ENCODE measurements at regions not wholly inside any gene's neighbourhood (a gene's known extent, or its start where the extent isn't known, plus 50 kb on each side); places are given as distances from the start of the nearest gene placed in this dataset.

DNA sequence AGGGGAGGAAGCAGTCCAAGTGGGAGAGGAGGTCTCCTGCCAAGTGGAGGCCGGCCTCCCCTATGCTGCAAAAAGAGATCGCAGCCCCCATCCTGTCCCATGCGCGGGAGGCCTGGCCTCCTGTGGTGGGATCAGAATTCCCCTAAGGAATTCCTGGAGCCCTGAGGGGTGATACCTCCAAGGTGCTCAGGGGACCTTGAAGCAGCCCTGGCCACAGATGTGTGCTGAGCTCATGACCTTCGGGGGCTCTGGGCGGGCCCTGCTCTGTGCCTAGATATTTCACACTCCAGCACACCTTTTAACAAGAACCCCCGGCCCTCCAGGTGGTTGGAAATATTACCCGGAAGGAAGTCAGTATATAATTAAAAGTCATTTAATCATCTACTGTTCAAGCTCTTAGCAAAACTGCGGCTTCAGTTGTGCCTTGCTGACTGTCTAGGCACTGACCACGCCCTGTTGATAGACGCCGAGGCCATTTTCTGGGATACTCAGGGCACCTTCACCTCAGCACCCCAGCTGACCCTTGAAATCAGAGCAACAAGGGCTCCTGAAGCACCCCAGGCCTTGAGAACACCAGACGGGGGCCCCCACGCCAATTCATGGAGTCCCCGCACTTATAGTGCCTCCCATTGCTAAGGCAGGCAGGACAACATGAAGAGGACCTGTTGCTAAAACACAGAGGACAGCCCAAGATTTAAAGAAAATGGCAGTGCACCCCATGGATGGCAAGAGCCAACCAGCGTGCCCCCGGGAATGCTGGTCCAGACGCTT lies 119.1 kb downstream of the NDUFA10 start:
- DNase-seq: no peak

DNA sequence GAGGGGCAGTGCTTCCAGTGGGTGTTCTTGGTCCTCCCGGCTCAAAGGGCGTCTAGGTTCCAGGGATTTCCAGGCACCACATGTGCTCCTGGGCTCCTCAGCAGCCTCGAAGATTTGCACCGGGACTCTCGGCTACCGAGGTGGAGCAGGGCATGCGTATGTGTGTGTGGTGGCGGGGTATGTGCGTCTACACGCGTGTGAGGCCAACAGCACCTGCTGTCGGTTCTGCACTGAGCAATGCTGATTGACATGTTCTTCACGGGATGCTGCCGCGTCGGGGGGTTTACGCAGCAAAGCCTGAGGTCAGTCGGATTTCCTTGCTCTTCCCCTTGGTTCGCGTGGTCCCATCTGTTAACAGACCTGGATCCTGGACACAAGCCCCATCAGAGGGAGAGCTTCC lies 119.8 kb downstream of the NDUFA10 start:
- no peak for DNase-seq

DNA sequence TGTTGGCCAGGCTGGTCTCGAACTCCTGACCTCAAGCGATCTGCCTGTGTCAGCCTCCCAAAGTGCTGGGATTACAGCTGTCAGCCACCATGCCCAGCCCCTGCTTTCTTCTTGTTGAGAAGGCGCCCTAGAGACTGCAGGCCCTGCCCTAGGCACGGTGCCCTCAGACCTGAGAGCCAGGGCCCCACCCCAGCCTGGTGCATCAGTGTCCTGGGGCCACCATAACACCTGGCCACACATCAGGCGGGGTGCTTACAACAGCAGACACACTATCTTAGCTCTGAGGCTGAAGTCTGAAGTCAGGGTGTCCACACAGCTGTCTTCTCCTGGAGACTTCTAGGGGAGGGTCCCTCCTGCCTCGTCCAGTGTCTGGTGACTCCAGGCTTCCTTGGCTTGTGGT lies 120.6 kb downstream of the NDUFA10 start:
- no peak for DNase-seq

DNA sequence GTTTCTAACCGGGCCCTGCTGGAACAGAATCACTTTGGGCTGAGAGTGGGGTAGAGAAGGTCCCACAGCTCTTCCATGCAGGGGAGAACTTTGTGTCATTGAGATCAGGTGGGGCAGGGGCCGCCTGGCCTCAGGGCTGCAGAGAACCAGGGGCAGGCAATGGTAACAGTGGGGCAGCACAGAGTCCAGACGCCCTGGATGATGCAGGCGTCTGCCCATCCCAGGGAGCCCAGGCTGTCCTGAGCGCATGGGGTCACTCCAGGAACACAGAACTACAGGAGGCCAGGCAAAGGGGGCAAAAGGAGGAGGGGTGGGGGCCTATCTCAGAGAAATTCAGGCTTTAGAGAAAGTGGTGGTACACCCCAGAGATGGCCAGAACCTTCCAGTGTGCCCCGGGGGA lies 121.3 kb downstream of the NDUFA10 start:
- no peak for DNase-seq

DNA sequence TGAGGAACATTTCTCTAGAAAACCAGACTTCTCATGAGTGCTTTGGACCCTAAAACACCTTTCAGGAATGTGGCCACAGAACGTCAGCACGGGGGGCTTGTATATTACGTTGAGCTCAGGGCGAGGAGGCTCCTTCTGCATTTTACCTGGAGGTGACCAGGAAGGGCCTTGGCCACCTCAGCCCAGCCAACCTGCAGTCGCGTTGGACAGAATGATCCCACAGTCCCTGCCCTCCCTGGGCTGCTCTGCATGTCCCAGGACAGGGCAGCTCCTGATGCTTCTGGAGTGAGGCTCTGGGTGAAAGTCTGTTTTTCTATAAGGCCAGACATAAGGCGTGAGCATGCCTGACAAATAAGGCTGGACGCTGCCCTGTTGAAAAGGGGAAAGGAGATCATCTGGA lies 121.9 kb downstream of the NDUFA10 start:
- DNase-seq: no peak

DNA sequence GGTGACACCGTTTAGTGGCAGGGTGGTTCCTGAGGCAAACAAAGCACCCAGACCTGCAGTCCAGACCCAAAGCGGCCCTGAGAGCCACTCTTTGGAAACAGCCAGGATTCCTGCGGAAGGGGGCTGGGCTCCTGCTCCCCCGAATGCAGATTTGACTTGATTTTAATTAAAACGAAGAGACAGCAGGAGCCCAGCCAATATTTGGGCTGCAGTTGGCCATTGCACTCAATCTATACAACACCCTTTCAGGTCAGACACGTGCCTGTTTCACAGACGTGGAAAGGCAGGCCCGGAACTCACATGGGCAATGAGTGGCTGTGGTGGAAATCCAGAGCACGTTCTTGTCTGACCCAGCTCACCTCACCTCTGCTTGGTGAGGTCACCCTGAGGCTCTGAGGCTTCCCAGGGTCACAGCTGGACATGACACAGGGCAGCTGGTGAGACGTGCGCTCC lies 122.4 kb downstream of the NDUFA10 start:
- no peak for DNase-seq

DNA sequence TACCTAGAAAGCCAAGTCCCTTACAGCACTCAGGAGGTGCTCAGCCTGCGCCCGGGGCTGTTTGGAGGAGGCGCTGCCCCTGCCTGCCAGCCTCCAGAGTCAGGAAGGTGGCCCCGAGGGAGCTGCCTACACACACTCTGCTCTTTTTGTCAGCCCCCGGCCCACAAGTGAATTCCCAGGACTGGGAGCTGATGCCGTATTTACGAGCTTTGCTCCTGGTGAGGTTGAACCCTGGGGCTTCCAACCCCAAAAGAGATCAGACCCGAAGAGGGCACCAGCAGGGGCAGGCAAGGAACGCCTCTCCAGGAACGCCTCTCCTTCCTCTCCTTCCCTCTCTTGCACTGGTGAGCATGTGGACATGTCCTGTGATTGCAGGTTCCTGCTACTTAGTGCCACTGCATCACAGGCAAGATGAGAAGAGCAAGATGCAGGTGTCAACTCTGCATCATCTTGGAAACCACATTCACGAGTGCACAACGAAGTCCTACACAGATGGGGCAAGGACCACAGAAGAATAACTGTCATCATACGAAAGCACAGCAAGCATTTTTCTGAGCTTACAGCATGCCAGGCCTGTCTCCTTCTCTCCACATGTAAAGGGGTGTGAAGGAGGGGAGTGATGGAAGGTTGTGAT lies 126.7 kb downstream of the NDUFA10 start:
- no peak for DNase-seq

DNA sequence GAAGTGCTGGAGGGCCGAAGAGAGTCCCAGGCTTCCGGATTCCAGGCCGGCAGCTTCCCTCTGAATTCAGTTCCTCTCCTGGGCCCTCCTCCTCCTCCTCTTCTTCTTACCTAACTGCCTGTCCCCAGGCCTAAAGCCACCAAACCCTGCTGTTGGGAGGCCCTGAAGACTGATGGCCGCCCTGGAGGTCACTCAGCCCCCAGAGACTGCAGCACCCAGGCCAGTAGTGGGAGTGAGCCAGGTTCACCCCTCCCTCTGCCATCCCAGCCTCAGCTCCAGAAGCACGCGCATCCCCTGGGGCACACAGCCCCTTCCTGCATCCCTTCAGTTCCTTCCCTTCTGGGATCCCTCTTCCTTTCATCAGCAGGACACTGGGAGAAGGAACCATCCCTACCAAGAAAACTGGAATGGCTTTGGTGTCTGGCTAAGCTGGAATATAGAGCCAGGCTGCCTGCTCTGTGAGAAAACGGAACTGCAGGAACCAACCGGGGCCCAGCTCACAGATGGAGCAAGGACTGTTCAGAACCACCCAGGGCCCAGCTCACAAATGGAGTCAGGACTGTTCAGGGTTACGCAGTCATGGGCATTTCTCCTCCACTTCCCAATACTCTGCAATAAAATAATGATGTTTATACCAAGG lies 127.4 kb downstream of the NDUFA10 start:
- no peak for DNase-seq

DNA sequence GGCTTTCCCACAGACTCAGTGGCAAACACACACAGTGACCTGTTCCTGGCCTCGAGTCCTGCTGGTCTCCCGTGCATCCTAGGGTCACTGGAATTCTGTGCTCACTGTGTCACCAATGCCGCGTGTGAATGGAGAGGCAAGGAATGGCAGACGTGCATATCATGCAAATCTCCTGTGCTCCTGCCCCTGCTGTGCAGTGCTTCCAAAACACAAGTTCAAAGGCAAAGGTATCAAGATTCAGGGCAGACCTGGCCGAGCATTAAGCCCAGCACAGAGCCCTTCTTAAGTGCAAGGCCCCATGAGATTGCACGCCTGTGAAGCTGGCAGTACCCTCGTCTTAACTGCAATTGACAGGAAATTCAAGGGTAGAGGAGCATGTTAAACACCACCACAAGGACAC lies 129.1 kb downstream of the NDUFA10 start:
- no peak for DNase-seq

DNA sequence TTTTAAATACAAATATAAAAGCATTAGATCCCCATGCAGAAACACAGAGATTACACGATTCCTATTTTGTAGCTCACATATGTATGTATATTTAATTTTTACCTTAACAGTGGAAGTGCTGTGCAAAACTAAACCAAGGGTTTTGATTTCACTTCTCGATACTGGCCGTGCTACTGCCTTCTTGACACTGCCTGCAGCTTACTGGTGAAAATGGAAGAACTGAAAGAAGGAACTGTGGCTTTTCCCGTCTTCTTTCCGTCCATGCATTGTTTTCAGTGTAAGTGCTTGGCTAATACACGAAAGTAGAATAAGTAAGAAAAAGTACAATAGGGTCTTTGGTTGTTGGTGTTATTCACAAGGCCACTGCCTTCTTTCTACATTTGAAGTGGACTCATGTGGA lies 129.5 kb downstream of the NDUFA10 start:
- no peak for DNase-seq

DNA sequence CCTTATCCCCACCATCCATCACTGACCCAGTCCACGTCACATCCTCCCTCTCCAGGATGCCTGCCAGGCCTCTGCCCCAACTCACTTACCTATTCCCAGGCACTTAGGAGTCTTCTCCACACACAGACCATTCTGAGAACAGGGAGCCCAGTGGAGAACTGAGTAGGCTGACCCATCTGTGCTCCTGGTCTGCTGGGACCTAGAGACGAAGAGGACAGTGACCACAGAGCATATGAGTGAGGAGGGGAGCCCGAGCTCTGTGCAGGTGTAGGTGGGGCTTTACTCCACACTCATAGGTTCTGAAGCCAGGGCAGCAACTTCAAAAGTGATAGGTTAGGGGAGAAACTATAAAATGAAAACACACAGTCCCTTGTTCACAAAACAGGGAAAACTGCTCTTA lies 130.0 kb downstream of the NDUFA10 start:
- no peak for DNase-seq

DNA sequence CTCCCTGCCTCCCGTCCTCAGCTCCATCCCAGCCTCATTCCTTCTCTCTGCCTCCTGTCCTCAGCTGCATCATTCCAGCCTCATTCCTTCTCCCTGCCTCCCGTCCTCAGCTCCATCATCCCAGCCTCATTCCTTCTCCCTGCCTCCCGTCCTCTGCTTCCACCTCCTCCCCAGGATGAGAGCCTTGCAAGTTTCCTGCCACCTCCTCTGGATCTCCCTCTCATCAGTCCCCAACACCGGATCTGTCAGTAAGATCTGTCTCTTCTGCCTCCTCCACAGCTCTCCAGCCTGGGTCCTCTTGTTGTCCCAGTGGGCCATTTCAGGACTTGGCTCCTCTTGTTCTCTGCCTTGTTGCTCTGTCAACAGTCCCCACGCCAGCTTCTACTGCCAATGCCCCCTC lies 130.9 kb downstream of the NDUFA10 start:
- DNase-seq: no peak

DNA sequence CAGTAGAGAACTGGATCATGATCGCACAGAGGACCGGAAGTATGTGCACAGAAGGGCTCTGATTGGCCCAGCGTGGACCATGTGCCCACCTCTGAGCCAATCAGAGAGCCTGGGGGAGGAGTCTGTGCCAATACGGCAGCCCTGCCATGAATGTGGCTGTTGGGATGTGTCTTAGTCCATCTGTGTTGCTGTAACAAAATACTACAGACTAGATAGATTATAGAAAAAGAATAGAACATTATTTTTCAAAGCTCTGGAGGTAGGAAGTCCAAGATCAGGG lies 132.0 kb downstream of the NDUFA10 start:
- DNase-seq: no peak

DNA sequence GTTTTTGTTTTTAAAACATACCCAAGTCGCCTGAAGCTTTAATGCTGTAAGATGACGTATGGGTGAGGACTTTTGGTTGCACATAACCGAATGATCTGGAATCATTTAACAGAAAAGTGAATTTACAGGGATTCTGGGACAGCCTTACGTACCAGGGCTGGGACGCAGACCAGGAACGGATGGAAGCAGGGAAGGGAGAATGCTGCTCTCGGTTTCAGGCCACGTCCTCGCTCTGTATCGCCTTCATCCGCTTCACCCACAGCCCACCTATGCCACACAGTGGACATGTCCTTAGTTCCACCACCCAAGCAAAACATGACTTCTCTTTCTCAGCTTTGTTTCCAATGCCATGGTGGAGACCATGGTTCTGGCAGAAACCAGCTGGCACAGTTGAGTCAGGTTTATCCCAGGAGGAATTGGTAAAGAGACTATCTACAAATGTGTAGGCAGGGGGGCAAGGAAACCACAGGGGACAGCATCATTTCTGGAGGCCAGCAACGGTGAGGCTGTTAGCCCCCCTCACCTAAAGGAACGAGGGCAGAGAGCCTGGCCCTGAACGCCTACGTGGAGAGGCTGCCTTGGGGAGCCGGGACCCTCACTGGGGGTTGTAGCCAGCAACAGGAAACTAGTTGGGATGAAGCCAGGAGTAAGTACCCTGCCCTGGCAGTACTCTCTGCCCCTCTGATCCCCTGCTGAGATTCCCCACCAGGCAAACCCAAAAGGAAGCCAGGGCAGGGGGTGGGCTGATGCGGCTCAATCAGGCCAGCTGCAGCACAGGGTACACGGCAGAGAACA lies 132.5 kb downstream of the NDUFA10 start:
- no peak for DNase-seq

DNA sequence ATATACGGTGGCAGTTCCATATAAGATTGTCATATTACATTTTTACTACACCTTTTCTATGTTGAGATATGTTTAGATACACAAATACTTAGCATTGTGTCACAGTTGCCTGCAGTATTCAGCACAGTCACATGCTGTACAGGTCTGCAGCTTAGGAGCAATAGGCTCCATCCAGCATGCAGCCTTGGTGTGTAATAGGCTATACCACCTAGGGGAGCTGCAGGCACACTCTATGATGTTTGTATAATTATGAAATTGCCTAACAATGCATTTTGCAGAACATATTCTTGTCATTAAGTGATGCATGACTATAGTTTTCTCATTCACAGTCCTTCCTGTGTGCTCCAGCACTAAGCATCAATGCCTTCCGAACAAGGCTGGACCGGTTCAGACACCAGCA lies 133.4 kb downstream of the NDUFA10 start:
- no peak for DNase-seq

DNA sequence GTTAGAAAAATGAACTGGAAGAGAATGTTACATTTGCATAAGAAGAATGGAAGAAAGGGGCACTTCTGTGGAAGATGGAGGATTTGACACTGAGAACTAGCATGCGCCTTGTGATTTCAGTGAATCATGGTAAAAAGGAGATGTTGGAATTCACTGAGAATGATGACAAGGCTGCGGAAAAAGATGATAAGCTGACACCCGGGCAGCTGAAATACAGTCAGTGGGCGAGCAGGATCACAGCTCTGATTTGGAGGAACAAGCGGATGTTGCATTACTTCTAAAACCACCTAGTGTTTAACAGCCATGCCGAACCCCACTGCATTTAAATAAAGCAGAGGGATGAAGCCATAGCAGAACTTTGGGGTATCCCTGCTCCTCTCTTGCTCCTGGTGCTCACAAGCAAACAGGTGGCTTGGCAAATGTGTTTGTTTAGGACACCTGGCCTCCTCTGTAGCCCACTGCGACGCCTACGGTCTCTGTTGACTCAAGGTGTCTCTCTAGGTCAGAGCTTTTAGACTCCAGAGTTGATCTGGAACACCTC lies 134.9 kb downstream of the NDUFA10 start:
- DNase-seq: no peak

DNA sequence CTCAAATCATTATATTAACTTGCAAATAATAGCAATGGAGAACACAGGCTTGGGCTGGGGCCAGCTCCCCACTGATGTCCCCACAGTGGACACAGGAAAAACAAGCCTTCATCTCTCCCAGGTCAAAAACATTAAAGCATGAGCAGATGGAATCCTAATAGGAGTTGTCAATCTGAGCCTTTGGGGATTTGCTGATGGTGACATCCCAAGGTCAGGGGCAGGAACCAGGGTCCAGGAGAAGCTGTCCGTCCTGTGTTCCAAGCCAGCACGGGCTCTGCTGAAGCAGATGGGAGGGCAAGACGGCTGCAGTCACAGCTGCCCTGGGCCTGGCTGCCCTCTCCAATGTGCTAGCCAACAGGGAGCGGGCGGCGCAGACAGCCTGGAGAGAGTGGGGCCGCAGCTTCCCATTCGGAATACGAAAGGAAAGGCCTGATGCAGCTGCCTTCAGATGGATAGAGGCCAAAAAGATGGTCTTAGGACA lies 135.5 kb downstream of the NDUFA10 start:
- DNase-seq: no peak

DNA sequence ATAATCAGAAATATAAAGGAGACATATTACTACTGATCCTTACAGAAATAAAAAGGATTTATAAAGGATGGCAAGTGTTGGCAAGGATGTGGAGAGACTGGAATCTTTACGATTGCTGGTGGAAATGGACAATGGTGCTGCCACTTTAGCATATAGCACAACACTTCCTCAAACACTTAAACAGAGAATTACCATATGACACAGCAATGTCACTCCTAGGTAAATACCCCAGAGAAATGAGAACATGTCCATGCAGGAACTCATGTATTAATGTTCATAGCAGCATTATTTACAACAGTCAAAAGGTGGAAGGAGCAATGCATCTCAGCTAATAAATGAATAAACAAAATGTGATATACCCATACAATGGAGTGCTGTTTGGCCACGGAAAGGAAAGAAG lies 137.5 kb downstream of the NDUFA10 start:
- DNase-seq: no peak

DNA sequence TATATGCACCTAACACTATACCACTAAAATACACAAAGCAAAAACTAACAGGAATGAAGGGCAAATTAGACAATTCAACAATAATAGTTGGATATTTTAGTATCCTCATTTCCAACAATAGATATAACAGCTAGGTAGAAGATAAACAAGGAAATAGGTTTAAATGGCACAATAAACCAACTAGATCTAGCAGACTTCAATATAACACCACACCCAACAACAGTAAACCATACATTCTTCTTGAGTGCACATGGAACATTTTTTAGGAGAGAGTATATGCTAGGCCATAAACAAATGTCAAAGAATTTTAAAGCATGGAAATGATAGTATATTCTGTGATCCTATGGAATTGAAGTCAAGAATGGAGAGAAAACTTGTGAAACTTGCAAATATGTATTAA lies 138.4 kb downstream of the NDUFA10 start:
- no peak for DNase-seq

DNA sequence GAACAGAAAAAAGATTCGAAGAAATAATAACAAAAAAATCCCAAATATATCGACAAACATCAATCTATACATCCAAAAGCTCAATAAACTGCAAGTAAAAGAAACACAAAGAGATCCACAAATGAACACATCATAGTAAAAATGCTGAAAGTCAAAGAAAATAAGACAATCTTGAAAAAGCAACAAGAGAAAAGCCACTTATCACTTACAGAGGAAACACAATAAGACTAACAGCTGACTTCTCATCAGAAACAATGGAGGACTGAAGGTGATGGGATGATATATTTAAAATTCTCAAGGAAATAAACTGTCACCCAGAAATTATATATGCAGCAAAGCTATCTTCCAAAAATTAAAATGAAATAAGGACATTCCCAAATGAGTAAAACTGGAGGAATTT lies 140.3 kb downstream of the NDUFA10 start:
- no peak for DNase-seq

DNA sequence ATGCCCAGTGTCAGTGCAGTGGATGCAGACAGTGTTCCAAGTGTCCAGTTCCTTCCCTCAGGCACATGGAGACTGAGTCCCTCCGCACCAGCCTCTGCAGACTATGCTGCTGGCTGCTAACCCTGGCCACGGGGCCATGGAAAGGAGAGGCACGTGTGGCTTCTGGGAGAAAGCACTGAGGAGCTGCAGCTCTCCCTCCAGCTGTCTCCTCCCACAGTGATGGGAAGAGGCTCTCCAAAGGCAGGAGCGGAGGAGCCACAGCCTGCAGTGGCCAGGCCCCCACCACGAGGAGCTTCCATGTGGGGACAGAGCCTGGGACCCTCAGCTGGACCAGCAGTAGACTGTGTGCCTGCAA lies 141.1 kb downstream of the NDUFA10 start:
- no peak for DNase-seq

DNA sequence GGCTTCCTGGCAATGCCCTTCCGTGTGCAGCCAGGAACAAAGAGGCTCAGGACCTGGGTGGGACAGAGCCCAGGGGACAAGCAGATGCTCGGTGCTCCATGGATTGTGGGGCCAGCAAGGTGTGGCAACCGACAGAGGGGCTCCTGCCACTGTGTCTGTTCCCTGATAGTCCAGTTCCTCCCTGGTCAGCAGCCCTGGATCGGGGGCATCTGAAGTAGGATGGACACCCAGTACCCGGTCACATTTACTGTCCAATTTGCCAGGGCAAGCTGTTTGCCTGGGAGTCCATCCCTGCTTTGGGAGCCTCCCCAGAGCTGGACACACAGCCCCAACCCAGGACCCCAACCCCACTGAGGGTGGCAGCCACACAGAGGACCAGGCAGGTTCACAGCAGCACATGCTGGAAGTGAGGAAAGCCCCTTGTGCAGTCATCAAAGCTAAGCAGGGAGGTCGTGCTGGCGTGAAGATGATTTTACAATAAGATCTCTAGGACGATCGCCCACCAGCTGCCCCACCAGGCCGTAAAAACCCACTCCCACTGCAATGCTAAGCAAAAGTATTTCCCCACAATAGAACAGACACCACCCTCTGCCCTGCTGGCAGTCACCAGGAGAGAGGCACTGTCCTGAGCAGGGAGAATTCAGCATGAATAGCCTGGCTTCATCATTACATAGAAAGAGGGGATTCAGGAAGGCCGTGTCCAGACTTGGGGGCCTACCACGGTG lies 141.7 kb downstream of the NDUFA10 start:
- DNase-seq: no peak

DNA sequence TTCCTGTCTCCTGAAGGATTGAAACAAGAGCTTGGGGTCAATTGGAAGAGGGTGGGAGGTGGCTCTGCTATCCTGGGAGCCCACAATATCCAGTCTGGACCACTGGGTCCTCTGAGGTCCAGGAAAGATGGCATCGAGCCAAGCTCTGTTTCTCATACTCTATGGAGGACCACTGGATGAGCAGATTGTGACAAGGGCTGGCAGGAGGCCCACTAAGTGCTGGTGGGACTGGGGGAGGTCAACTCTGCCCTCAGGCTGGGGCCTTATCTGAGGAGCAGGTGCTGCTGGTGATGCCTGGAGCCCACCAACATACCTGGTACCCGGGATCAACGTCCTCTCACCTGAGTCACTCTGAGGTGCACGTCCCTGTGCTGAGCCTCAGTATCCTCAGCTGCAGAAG lies 142.4 kb downstream of the NDUFA10 start:
- DNase-seq: no peak

Measured in EL (cell line).